Muscle of leg (tissue), 3 donors: ENCODE measurements at regions not wholly inside any gene's neighbourhood (a gene's known extent, or its start where the extent isn't known, plus 50 kb on each side); places are given as distances from the start of the nearest gene placed in this dataset.
"Not testable (repeated sequence)": the region's sequence is repeated elsewhere in the genome, so short reads cannot be mapped to it uniquely, and the experiment has no call there.

ENCODE experiments used
- DNase-seq: peaks from one replicate; pipeline ENCODE4 v3.0.0; 2013
- H3K27ac ChIP-seq: one replicate; pipeline ENCODE4 v1.5.1; 2013; ENCODE audit warnings: mild to moderate bottlenecking, low read length, control low read depth
- H3K27me3 ChIP-seq: one replicate; pipeline ENCODE4 v1.6.1; 2013; ENCODE audit warnings: low read length; ENCODE audit not compliant: control insufficient read depth, insufficient read depth
- H3K36me3 ChIP-seq: one replicate; pipeline ENCODE4 v1.6.1; 2013; ENCODE audit warnings: low read length; ENCODE audit not compliant: control insufficient read depth, insufficient read depth
- H3K4me1 ChIP-seq: one replicate; pipeline ENCODE4 v1.6.1; 2013; ENCODE audit warnings: low read length; ENCODE audit not compliant: control insufficient read depth, insufficient read depth
- H3K4me3 ChIP-seq: one replicate; pipeline ENCODE4 v1.5.1; 2013; ENCODE audit warnings: low read length, control low read depth
- H3K9me3 ChIP-seq: replicated peaks from 2 replicates; pipeline ENCODE4 v1.6.1; 2013; ENCODE audit warnings: low read depth, low read length; ENCODE audit not compliant: control insufficient read depth
- WGBS: methylation state at CpG from one replicate; pipeline ENCODE4 v1.1.5; 2013; ENCODE audit warnings: missing lambda C conversion rate; ENCODE audit not compliant: insufficient coverage; 5-methylcytosine and 5-hydroxymethylcytosine counted together

DNA sequence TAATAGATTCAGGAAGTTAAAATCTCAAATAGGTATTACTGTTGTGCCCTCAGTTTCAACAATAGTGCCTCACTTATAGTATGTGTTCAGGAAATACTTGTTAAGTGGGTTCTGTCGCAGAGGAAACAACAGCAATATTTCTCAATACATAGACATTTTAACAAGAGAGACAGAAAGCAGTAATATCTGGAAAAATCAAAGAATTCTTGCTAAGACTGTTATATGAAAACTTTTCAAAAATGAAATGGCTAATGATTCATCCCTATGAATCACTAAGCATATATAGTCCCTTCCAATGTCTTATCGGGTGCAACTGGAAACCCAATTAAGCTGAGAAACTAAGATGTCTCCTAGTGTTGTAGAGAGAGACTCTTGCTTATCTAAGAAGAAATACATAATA lies 668.9 kb downstream of the TFAP2A start:
- Histone ChIP-seq H3K27me3 (no peaks in the 10 kb centered on the region), H3K9me3 (no peaks in the 10 kb centered on the region), H3K36me3 (no peaks in the 10 kb centered on the region), H3K27ac (no peak overlapping the region), H3K4me1 (no peaks in the 10 kb centered on the region), H3K4me3 (no peak overlapping the region)
- no peak for DNase-seq
- WGBS: no CpG with 5 or more reads among the region's 2 CpGs

DNA sequence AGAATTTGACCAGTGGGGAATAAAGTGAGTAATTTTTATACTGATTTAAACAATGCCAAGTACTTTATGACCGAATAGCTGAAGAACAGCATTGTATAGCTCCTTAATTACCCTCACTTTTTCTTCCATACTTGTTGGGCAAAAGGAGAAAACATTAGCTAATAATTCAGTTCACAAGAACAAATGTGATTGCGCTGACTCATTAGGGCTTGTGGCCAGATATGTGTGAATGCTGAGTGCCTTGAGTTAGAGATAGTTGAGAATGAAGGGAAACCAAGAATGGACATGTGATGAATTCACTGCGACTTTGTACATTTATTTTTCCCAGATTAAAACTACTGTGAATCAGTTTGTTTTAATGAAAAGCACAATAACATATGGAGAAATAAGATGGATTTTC lies 669.4 kb downstream of the TFAP2A start:
- no peaks in the 10 kb centered on the region for H3K4me1 ChIP-seq
- no peaks in the 10 kb centered on the region for H3K27me3 ChIP-seq
- no CpG with 5 or more reads among the region's 3 CpGs for WGBS
- no peak overlapping the region for H3K4me3 ChIP-seq
- no peaks in the 10 kb centered on the region for H3K9me3 ChIP-seq
- no peak overlapping the region for H3K27ac ChIP-seq
- no peaks in the 10 kb centered on the region for H3K36me3 ChIP-seq
- no peak for DNase-seq

DNA sequence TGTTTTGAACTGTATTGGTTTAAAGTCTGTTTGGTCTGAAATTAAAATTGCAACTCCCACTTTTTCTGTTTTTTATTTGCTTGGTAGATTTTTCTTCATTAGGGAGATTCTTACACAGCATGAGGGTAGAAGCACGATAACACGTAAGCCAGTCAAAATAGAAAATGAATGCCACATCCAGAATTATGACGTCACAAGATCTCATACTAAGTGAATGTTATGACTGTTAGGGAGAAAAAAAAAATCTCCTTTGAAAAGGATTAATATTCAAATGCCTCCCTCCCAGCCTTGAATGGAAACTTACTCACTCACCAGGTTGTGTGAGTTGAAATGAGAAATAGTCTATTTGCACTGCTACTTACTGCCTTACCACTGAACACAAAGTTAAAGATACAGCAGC lies 670.8 kb downstream of the TFAP2A start:
- no CpG with 5 or more reads among the region's 3 CpGs for WGBS
- no peak overlapping the region for H3K4me3 ChIP-seq
- H3K9me3 ChIP-seq: no peaks in the 10 kb centered on the region
- H3K27ac ChIP-seq: no peak overlapping the region
- H3K36me3 ChIP-seq: no peaks in the 10 kb centered on the region
- no peaks in the 10 kb centered on the region for H3K4me1 ChIP-seq
- no peaks in the 10 kb centered on the region for H3K27me3 ChIP-seq
- no peak for DNase-seq

DNA sequence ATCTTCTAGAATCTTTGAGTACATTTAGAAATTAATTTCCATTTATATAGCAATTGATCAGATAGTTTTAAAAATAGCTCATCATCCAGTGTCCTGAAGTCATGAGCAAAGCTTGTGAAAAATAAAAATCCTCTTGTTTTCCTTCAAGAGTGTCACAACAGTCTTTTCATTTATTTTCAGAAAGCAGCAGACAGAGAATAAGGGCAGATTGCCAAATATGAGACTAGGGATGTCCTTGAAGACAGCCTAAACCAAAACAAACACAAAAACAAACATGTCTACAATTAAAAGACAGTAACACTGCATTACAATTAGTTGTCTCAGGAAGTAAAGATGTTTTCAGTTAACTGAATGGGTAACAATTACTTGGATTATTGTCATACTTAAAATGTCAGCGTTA lies 682.8 kb downstream of the TFAP2A start:
- H3K27ac ChIP-seq: no peak overlapping the region
- no peaks in the 10 kb centered on the region for H3K4me1 ChIP-seq
- no peaks in the 10 kb centered on the region for H3K36me3 ChIP-seq
- peak; percentile 2 for DNase-seq
- H3K27me3 ChIP-seq: no peaks in the 10 kb centered on the region
- no peak overlapping the region for H3K4me3 ChIP-seq
- no CpG with 5 or more reads among the region's 1 CpG for WGBS
- no peaks in the 10 kb centered on the region for H3K9me3 ChIP-seq

DNA sequence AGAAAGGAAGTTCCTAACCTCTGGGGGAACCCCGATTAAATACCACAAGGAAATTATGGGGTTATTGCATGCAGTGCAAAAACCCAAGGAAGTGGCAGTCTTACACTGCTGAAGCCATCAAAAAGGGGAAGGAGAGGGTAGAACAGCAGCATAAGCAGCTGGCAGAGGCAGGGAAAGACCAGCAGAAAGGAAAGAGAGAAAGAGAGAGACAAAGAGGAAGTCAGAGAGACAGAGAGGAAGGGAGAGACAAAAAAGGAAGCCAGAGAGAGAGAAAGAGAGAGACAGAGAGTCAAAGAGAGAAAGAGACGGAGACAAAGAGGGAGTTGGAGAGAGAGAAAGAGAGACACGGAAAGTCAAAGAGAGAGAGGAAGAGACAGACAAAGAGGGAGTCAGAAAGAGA lies 689.1 kb downstream of the TFAP2A start:
- not testable (repeated sequence) for H3K9me3 ChIP-seq, DNase-seq, H3K4me1 ChIP-seq, H3K27ac ChIP-seq, H3K36me3 ChIP-seq, H3K4me3 ChIP-seq, H3K27me3 ChIP-seq
- 85% methylated on average over 1 of the region's 3 CpGs for WGBS

DNA sequence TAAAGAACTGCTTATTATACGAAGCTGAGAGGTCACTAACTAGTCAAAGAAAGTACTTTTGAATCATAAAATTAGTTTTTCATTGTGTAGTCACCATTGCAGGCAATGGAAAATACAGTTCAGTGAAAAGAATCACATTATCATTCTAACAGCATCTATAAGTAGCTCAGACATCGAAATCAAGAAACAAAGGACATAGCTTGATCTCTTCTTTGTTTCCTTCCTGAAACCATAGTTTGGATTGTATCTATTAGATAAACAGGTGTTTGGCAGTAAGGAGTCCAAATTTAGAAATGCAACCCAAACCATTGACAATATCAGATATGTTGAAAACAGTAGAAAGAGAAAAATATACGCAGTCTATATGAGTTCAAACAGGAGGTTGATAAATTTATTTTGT lies 697.3 kb downstream of the TFAP2A start:
- no peak overlapping the region for H3K27ac ChIP-seq
- H3K4me3 ChIP-seq: no peak overlapping the region
- no peaks in the 10 kb centered on the region for H3K36me3 ChIP-seq
- WGBS: no CpG with 5 or more reads among the region's 3 CpGs
- no peaks in the 10 kb centered on the region for H3K4me1 ChIP-seq
- H3K27me3 ChIP-seq: no peaks in the 10 kb centered on the region
- DNase-seq: no peak
- no peaks in the 10 kb centered on the region for H3K9me3 ChIP-seq

DNA sequence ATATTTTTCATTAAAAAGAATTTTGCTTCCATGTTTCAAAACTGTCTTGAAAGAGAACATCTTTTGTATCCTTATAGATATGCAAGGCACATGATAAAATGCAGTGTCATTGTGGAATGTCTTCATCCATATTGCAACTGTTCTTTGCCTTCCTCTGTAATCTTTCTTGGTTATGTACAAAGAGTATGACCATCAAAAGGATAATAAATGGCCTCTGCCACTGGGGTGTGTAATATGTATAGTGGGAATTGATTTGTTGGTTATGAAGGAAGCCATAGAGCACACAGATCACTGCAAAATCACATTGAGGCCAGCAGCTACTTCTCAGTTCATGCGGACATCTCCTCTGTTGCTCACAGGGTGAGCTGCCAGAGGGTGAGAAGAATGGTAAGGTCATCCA lies 703.5 kb downstream of the TFAP2A start:
- no peaks in the 10 kb centered on the region for H3K27me3 ChIP-seq
- no peaks in the 10 kb centered on the region for H3K4me1 ChIP-seq
- H3K27ac ChIP-seq: no peak overlapping the region
- WGBS: no CpG with 5 or more reads among the region's 1 CpG
- no peaks in the 10 kb centered on the region for H3K36me3 ChIP-seq
- H3K9me3 ChIP-seq: no peaks in the 10 kb centered on the region
- DNase-seq: no peak
- no peak overlapping the region for H3K4me3 ChIP-seq

DNA sequence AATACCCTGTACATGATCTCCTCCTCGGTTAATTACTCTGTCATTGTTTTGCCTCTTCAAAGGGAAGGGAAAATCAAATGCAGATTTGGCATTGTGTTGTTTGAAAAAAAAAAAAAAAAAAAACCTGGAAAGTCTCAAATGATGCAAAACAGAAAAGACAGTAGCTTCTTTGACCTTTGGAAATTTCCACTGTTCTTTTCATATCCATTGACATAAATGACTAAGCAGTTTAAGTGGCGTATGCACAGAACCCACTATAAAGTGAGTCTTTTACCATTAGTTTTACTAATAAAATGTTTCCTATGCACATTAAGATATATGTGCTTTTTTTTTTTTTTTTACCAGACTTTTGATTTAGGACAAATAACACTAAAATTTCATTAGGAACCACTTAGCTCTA lies 704.3 kb downstream of the TFAP2A start:
- Histone ChIP-seq H3K4me3 (no peak overlapping the region), H3K9me3 (no peaks in the 10 kb centered on the region), H3K27ac (no peak overlapping the region), H3K4me1 (no peaks in the 10 kb centered on the region), H3K27me3 (no peaks in the 10 kb centered on the region), H3K36me3 (no peaks in the 10 kb centered on the region)
- no peak for DNase-seq
- no CpG with 5 or more reads among the region's 2 CpGs for WGBS

DNA sequence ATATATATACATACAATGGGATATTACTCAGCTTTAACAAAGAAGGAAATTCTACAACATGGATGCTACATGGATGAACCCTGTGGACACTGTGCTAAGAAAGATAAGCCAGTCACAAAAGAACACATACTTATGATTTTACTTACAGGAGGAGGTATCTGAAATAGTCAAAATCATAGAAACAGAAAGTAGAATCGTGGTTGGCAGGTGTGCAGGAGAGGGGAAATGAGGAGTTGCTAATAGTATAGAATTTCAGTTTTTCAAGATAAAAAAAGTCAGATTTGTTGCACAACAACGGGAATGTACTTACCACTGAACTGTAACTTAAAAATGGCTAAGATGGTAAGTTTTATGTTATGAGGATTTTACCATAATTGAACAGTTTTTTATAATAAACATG lies 706.3 kb downstream of the TFAP2A start:
- WGBS: no CpG with 5 or more reads among the region's 2 CpGs
- no peaks in the 10 kb centered on the region for H3K27me3 ChIP-seq
- H3K27ac ChIP-seq: no peak overlapping the region
- no peaks in the 10 kb centered on the region for H3K4me1 ChIP-seq
- H3K4me3 ChIP-seq: no peak overlapping the region
- H3K36me3 ChIP-seq: no peaks in the 10 kb centered on the region
- DNase-seq: no peak
- H3K9me3 ChIP-seq: no peaks in the 10 kb centered on the region

DNA sequence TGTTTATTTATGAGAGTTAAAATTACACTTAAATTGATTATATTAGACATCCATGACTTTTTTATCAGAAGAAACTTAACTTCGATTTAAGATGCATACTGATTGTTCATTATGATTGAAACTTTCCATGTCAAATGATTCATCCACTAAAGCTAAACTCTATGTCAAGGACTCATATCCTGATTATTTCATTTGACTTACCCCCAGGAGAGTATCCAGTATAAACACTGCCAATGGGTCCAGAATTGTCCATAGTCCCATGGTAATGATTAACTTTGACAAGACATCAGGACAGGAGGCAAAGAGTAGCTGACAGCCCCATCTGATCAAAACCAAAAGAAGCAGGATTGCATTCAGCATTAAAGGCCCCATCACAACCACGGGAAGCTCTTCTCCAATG lies 709.9 kb downstream of the TFAP2A start:
- Histone ChIP-seq H3K27ac (no peak overlapping the region), H3K36me3 (no peaks in the 10 kb centered on the region), H3K4me3 (no peak overlapping the region), H3K27me3 (no peaks in the 10 kb centered on the region), H3K9me3 (no peaks in the 10 kb centered on the region), H3K4me1 (no peaks in the 10 kb centered on the region)
- WGBS: 100% methylated on average over 1 of the region's 2 CpGs
- no peak for DNase-seq

DNA sequence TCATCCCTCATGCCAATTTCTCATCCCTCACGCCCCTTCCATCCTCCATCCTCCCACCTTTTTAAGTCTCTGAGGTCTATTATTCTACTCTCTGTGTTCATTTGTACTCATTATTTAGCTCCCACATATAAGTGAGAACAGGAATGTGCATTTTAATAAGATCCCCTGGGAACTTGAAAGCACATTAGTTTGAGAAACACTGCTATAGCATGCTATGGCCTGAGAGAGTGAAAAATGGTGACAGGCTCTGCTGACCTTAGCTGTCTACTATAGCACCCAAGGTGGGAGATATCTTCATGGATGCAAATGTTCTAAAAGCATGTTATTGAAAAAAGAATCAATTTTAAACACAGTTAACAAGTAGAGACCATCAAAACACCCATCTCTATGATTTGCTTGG lies 712.0 kb downstream of the TFAP2A start:
- no peak overlapping the region for H3K4me3 ChIP-seq
- WGBS: no CpG with 5 or more reads among the region's 1 CpG
- H3K4me1 ChIP-seq: no peaks in the 10 kb centered on the region
- no peaks in the 10 kb centered on the region for H3K27me3 ChIP-seq
- H3K27ac ChIP-seq: no peak overlapping the region
- no peak for DNase-seq
- no peaks in the 10 kb centered on the region for H3K36me3 ChIP-seq
- H3K9me3 ChIP-seq: no peaks in the 10 kb centered on the region
